Kidney (tissue), 13 donors: ENCODE measurements at regions not wholly inside any gene's neighbourhood (a gene's known extent, or its start where the extent isn't known, plus 50 kb on each side); places are given as distances from the start of the nearest gene placed in this dataset.

Experiments used
- DNase-seq, 5 donors: peaks; one replicate each; pipeline ENCODE4 v3.0.0-alpha.2; 2013 to 2020
- FAIRE-seq: peaks from 2 replicates; lab custom pipeline; 2012; peaks lifted over from hg19 to GRCh38; lab: Jason Lieb, UNC
- H3K27ac ChIP-seq, 2 donors: one replicate each; pipeline ENCODE4 v1.7.0; 2013; ENCODE audit warnings: low read depth in 2 of 2, low read length in 2 of 2, inconsistent platforms in 1 of 2
- H3K27me3 ChIP-seq: one replicate; pipeline ENCODE4 v1.7.1; 2013; ENCODE audit warnings: low read length, inconsistent platforms; ENCODE audit not compliant: control insufficient read depth, insufficient read depth
- H3K36me3 ChIP-seq, 3 donors: one replicate each; pipeline versions ENCODE4 v1.7.0 to v1.7.1; 2013; ENCODE audit warnings: low read length in 3 of 3, control low read depth in 1 of 3, inconsistent platforms in 1 of 3; ENCODE audit not compliant: insufficient read depth in 3 of 3, control insufficient read depth in 2 of 3
- H3K4me1 ChIP-seq, 3 donors: one replicate each; pipeline versions ENCODE4 v1.7.0 to v1.7.1; 2013; ENCODE audit warnings: low read length in 3 of 3, inconsistent platforms in 1 of 3, low read depth in 1 of 3; ENCODE audit not compliant: control insufficient read depth in 2 of 3, insufficient read depth in 2 of 3
- H3K4me3 ChIP-seq, 3 donors: one replicate each; pipeline versions ENCODE4 v1.7.0 to v1.8.1; 2013; ENCODE audit warnings: low read length in 3 of 3, control low read depth in 1 of 3, inconsistent platforms in 1 of 3
- H3K9ac ChIP-seq, 3 donors: one replicate each; pipeline versions ENCODE4 v1.7.0 to v1.7.1; 2013; ENCODE audit warnings: low read length in 3 of 3, control low read depth in 1 of 3, inconsistent platforms in 1 of 3
- H3K9me3 ChIP-seq, 3 donors: one replicate each; pipeline versions ENCODE4 v1.7.0 to v1.7.1; 2013; ENCODE audit warnings: low read length in 3 of 3, control low read depth in 1 of 3, inconsistent platforms in 1 of 3; ENCODE audit not compliant: control insufficient read depth in 2 of 3, insufficient read depth in 1 of 3
- CTCF ChIP-seq: IDR thresholded peaks from 3 replicates; pipeline ENCODE4 v1.5.1; 2012; ENCODE audit warnings: mild to moderate bottlenecking, moderate library complexity, borderline replicate concordance; ENCODE audit not compliant: insufficient read depth; ENCODE audit errors: extremely low read depth
- intact Hi-C: fragments of 100-400 bp; cut with DNase I; formaldehyde crosslinking; loops from one replicate; pipeline ENCODE4 v1.11.1; 2022
- donor health status: control.
- donor health status: control.
- donor health status: control.
- donor health status: control.
- donor health status: control.
- donor health status: DM: yes; HTN: yes; CAD: no.
- donor health status: Normal renal cell carcinoma (clear cell type).

- TF ChIP-seq CTCF = no peak
- Histone ChIP-seq H3K9me3 (no peaks in the 10 kb centered on the region), H3K4me1 (no peaks in the 10 kb centered on the region), H3K9ac (no peak overlapping the region), H3K27ac (no peak overlapping the region), H3K36me3 (no peaks in the 10 kb centered on the region), H3K4me3 (no peak overlapping the region), H3K27me3 (no peaks in the 10 kb centered on the region)
- FAIRE-seq = no peak
- intact Hi-C loops = no loop called here
- DNase-seq = no peak
These were observed 1432.8 kb downstream of the CDH11 start for GRCh38 chr16:63689068-63689467.

- TF ChIP-seq CTCF = no peak
- Histone ChIP-seq H3K4me3 (no peak overlapping the region), H3K27me3 (no peaks in the 10 kb centered on the region), H3K9ac (no peak overlapping the region), H3K36me3 (no peaks in the 10 kb centered on the region), H3K4me1 (no peaks in the 10 kb centered on the region), H3K9me3 (no peaks in the 10 kb centered on the region), H3K27ac (no peak overlapping the region)
- no peak for FAIRE-seq
- no peak for DNase-seq
- intact Hi-C loops = no loop called here
These were observed 1437.4 kb downstream of the CDH11 start for GRCh38 chr16:63684149-63685101.

- H3K9me3 ChIP-seq = no peaks in the 10 kb centered on the region
- intact Hi-C loops = no loop called here
- no peak for FAIRE-seq
- TF ChIP-seq CTCF = no peak
- no peak for DNase-seq
- no peaks in the 10 kb centered on the region for H3K4me1 ChIP-seq
- H3K36me3 ChIP-seq = no peaks in the 10 kb centered on the region
- H3K4me3 ChIP-seq = no peak overlapping the region
- H3K9ac ChIP-seq = no peak overlapping the region
- no peak overlapping the region for H3K27ac ChIP-seq
- no peaks in the 10 kb centered on the region for H3K27me3 ChIP-seq
These were observed 1439.0 kb downstream of the CDH11 start for GRCh38 chr16:63682844-63683243.
